HG02938 (cell line): ENCODE measurements at regions not wholly inside any gene's neighbourhood (a gene's known extent, or its start where the extent isn't known, plus 50 kb on each side); places are given as distances from the start of the nearest gene placed in this dataset.
"Not testable (repeated sequence)": the region's sequence is repeated elsewhere in the genome, so short reads cannot be mapped to it uniquely, and the experiment has no call there.

Experiments used
- ATAC-seq: cut with Tn5 transposase; IDR thresholded peaks from one replicate; pipeline ENCODE4 v1.9.1; 2021; ENCODE audit warnings: mild to moderate bottlenecking, moderate library complexity; ENCODE audit not compliant: unreplicated experiment

- ATAC-seq = no peak
These were observed 485.2 kb upstream of the PROK2 start for GRCh38 chr3:72270072-72270681.

DNA sequence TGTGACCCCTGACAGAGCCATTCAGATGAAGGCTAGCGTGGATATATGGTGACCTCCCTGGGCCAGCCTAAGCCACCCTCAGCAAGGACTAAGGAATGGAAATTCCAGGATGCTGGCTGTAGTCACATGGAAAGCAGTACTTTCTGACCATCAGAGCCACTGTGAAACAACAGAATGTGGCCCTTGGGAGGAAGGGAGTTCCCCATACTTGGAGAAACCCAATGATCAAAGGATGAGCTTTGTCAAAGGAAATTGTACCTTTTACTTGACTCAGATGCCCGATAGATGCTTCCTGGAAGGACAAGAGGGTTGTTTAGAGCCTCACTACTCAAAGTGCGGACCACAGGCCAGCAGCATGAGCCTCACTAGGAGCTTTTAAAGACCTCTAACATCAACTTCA is 484.5 kb upstream of the PROK2 start:
- no peak for ATAC-seq

DNA sequence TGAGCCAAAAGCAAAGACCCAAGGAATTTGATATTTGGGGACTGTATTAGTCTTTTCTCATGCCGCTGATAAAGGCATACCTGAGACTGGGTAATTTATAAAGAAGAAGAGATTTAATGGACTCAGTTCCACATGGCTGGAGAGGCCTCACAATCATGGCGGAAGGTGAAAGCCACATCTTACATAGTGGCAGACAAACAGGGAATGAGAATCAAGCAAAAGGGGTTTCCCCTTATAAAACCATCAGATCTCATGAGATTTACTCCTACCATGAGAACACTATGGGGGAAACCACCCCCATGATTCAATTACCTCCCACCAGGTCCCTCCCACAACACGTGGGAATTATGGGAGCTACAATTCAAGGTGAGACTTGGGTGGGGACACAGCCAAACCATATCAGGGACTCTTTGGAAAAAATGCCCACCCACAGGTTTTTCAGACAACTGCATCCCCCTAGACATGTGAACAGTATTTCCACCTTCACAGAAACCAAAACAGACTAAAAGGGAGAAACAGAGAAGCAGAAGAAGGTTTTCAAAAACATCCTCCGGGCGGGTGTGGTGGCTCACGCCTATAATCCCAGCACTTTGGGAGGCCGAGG is 482.1 kb upstream of the PROK2 start:
- ATAC-seq = not testable (repeated sequence)

- ATAC-seq = peak; percentile 42
These were observed 481.0 kb upstream of the PROK2 start for GRCh38 chr3:72266016-72266370.

GRCh38 chr3:72265256-72266015 is 480.5 kb upstream of the PROK2 start:
- ATAC-seq = peak; percentile 45

GRCh38 chr3:72263223-72263990 is 478.5 kb upstream of the PROK2 start:
- no peak for ATAC-seq

DNA sequence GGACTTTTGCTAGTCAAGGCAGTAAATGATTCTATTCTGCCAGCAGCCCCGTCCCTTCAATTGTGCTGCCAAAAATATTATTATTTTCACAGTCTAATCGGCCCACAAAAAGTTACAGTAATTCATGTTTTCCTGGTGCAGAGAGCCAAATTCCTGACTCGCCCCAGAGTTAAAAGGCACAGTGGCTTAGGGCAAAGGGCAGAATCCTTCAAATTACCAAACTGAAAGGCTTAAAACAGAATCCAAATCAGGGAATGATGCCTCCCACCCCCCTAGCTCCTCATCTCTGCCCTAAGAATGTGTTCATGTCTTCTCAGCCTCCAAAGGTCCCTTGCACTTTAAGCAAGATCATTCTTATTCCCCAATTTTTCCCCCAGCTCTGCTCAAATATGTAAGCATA is 477.8 kb upstream of the PROK2 start:
- no peak for ATAC-seq

DNA sequence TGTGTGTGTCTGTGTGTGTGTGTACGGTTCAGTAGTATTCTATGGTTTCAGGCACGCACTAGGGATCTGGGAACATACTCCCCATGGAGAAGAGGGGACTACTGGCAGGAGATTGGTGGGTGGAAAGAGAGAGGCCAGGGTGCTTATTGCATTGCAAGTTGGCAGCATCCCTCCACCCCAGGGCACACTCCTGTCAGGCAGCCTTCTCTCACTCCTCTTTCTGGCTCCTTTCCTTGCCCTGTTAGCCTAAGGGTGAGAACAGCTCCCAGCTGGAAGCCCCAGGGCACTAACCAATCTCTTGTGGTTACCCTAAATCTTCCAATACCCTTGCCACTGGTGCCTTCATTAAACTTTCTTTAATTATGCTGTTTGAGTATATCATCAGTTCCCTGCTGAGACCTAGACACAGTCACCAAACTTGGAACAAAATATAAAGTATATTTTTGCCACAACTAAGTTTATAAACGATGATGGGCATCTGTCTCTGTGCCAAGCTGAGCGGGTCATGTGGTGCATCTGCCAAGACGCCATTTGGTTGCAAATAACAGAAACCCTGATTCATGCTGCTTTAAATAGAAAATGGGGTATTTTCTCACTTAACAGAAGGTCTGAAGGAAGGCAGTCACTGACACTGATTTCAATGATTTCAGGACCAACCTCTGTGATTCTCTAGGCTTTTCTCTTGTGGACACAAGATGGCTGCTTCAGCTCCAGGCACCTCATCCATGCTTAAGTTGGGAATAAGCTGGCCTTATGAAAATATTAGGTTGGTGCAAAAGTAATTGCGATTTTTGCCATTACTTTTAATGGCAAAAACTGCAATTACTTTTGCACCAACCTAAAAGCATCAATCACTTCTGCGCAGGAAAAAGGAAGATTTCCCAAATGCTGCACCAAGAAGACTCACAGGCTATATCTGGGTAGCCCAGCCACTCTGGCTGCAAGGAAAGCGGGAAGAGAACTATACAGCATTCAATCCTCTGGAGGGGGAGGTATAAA is 476.9 kb upstream of the PROK2 start:
- no peak for ATAC-seq

DNA sequence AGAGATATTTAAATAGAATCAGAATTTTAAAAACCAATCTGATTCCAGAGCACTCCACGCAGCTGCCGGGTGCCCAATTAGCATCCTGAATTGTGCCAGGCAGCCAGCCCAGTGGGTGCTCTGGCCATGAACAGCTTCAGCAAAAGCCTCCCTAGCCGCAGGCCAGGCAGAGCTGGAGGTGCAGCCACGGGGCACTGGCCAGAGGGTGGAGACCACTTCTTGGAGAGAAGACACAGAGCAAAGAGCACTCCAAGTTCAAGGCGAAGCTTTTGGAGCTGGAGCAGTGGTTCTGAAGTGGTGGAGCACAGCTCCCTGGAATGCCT is 475.6 kb upstream of the PROK2 start:
- ATAC-seq = no peak

GRCh38 chr3:72259755-72260587 is 475.0 kb upstream of the PROK2 start:
- no peak for ATAC-seq

DNA sequence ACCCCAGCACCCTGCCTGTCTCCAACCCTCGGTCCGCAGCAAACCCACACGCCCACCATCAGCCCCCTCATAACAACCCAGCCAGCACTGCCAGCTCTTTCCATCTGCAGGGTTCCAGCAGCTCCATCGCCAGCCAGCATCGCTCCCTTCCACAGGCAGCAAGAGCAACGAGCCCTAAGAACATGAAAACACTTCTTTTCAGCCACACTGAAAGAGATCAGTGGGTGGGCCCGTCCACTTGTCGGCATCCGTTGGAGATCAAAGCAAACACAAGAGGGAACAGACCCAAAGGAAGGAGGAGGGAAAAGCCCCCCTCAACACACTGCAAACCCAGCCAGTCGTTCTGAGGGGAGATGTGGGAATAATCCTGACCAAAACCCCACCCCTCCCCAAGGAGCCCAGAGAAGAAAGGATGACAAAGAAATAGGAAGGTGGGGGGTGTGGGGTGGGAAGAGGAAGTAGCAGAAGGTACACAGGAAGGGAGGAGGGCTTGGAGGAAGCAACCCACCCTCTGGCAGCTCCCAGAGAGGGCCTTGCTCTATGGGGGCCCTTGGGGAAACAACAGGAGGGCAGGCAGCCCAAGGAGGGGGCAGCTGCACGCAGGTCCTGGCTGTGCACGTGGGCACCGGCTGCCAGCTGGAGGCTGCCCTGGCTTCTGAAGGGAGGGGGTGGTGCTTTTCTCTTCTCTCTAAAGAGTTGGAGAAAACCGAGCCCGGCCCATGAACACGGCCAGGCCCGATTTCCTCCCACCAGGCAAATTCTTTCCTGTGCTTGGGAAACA is 473.6 kb upstream of the PROK2 start:
- ATAC-seq = no peak

DNA sequence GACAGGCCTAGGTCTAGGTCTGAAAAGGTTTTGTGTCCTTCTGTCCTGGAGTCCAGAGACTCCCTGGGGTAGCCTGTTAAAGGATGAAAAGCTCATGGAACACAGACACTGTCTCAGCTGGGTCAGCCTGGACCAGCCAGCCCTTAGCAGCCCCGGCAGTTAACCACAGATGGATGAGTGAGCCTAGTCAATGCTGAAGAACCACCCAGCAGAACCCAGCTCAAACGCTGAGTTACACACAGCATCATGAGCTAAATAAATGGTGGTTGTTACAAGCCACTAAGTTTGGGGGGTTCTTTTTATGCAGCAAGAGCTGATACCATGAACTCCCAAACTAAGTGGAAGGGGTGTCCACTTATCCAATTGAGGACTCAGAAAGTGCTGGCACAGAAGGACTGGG is 472.8 kb upstream of the PROK2 start:
- no peak for ATAC-seq

- ATAC-seq = no peak
These were observed 472.3 kb upstream of the PROK2 start for GRCh38 chr3:72257203-72257602.

DNA sequence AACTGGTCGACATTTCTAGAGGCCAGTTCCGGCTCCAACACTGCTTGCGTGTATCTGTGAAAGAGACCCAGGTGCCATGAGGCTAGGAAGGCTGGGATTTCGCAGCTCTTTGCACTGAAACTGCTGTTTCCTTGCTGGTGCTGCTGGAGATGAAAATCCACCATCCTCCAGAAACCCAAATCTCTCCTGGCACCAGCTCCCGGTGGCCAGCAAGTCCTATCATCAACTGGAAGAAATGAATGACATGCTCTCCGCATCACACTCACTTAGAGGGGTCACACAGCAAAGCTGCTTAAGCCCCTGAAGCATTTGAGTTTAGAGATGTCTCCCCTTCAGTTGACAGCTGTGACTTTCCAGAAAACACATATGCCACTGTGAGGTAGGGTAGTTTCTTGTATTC is 471.8 kb upstream of the PROK2 start:
- no peak for ATAC-seq

GRCh38 chr3:72255791-72256559 is 471.0 kb upstream of the PROK2 start:
- ATAC-seq = no peak

DNA sequence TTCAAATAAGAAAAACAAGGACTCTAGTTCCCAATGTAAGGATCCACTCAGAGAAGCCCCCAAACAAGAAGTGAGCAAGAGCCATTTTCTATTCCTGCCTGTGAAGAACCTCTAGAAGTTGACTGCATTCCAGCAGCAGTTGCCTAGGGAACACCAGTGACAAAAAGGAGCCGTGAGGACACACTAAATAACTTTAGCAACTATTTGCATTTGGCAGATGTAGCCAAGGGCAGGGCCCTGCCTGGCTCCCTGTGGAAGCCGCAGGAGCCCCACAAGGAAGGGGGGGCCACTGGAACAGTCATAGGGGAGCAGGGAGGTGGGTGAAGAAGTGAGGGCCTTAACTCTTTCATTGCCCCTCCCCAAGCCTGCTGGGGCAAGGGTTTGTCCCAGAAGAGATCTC is 470.2 kb upstream of the PROK2 start:
- ATAC-seq = no peak

GRCh38 chr3:72254483-72254882 is 469.5 kb upstream of the PROK2 start:
- no peak for ATAC-seq

GRCh38 chr3:72250725-72251124 is 465.8 kb upstream of the PROK2 start:
- no peak for ATAC-seq
